Natural killer cell (primary cell): ENCODE measurements at regions not wholly inside any gene's neighbourhood (a gene's known extent, or its start where the extent isn't known, plus 50 kb on each side); places are given as distances from the start of the nearest gene placed in this dataset.

Experiments
- ATAC-seq, 3 donors: fragments of 150-1000 bp in 2 of 3; fragments of 200-7000 bp in 1 of 3; cut with Tn5 transposase; 1 replicate in 1 of 3; 2 replicates in 2 of 3; pipeline ENCODE4 v1.10.0; 2021; ENCODE audit warnings: mild to moderate bottlenecking in 2 of 3, moderate library complexity in 2 of 3
- DNase-seq, 2 donors: peaks; one replicate each; pipeline versions ENCODE4 v3.0.0 to v3.0.0-alpha.2; 2013 to 2021; ENCODE audit warnings: mixed read lengths in 1 of 2
- H3K27ac ChIP-seq: one replicate; pipeline ENCODE4 v1.5.1; 2013; ENCODE audit warnings: mild to moderate bottlenecking, low read length
- H3K27me3 ChIP-seq: one replicate; pipeline ENCODE4 v1.6.1; 2013; ENCODE audit warnings: low read length; ENCODE audit not compliant: control insufficient read depth, insufficient read depth
- H3K36me3 ChIP-seq: one replicate; pipeline ENCODE4 v1.6.1; 2013; ENCODE audit warnings: low read length; ENCODE audit not compliant: control insufficient read depth, insufficient read depth
- H3K4me1 ChIP-seq: one replicate; pipeline ENCODE4 v1.6.1; 2013; ENCODE audit warnings: low read length; ENCODE audit not compliant: control insufficient read depth, insufficient read depth
- H3K4me3 ChIP-seq: one replicate; pipeline ENCODE4 v1.5.1; 2013; ENCODE audit warnings: low read length
- H3K9me3 ChIP-seq: one replicate; pipeline ENCODE4 v1.6.1; 2013; ENCODE audit warnings: low read length; ENCODE audit not compliant: control insufficient read depth, insufficient read depth
- H3K27ac Mint-ChIP-seq, 2 donors: one replicate each; pipeline ENCODE4 v1.8.0; 2022; ENCODE audit warnings: mild to moderate bottlenecking in 2 of 2, mixed read lengths in 2 of 2, moderate library complexity in 1 of 2
- H3K27me3 Mint-ChIP-seq, 2 donors: one replicate each; pipeline ENCODE4 v1.8.0; 2022; ENCODE audit warnings: low read depth in 2 of 2, mixed read lengths in 2 of 2
- H3K36me3 Mint-ChIP-seq: one replicate; pipeline ENCODE4 v1.8.0; 2022; ENCODE audit warnings: mixed read lengths
- H3K4me1 Mint-ChIP-seq, 2 donors: one replicate each; pipeline ENCODE4 v1.8.0; 2022; ENCODE audit warnings: mixed read lengths in 2 of 2
- H3K4me3 Mint-ChIP-seq: one replicate; pipeline ENCODE4 v1.8.0; 2022; ENCODE audit warnings: mild to moderate bottlenecking, moderate library complexity, mixed read lengths
- H3K9me3 Mint-ChIP-seq, 2 donors: one replicate each; pipeline ENCODE4 v1.8.0; 2022; ENCODE audit warnings: mixed read lengths in 2 of 2
- WGBS: methylation state at CpG from one replicate; pipeline ENCODE4 v1.1.7; 2013; ENCODE audit warnings: missing lambda C conversion rate; ENCODE audit not compliant: insufficient coverage; 5-methylcytosine and 5-hydroxymethylcytosine counted together
- intact Hi-C: fragments of 100-400 bp; cut with micrococcal nuclease; formaldehyde crosslinking; loops from one replicate; pipeline ENCODE4 v1.14.2; 2022
- TF ChIP-seq, protein P1 (sequence below): fragments of 200-600 bp; IDR thresholded peaks from one replicate; pipeline ENCODE4 v1.8.0; 2022; ENCODE audit warnings: antibody characterized with exemption

DNA sequence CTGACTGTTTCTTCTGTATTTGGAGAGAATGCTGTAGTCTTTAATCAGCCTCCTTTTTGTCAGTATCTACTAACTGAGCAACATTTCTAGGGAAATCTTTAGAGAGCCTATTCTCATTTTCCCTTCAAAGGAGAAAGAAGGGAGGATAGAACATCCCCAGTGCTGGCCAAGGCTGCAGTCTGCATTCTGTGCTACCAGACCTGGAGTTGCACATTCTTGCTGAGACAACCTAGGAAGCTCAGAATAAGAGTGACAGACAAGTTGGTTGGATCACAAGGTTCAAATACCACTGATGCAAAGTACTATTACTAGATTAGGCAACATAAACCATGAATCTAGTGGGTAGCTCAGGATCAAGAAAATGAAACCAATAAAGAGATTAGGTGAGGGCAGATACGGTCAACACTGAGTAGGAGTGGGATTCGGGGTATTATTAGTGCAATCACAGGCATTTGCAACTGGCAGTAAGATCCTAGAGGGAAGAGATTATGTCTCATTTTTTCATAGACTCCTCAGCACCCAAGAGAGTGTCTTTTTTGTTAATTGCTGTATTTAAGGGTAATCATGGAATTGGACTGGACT lies 213.5 kb upstream of the FAM83B start:
- H3K9me3 Mint-ChIP-seq = peaks cover 3% of the 10 kb centered on the region in 2 donors
- intact Hi-C loops = no loop called here

DNA sequence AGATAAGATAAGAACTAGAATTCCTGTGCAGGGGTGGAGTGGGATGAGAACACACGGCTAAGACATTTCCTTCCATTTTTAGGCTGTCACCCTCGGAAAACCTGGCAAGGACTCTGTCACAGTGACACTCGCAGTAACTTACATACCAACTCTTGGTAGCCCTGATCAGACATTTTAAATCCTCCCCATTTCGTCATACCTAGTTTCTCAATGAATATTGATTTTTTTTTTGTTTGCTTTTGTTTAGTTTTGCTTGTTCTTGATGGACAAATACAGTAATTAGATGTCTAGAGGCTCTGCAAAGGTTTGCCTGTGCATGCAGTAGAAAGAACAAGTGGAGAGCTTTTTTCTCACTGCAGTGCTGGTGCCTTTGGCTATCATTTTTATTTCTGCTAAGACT lies 213.0 kb upstream of the FAM83B start:
- Mint-ChIP-seq H3K9me3 (peaks cover 3 to 4% of the 10 kb centered on the region in 2 donors), H3K4me1 (no peaks in the 10 kb centered on the region), H3K27ac (no peak overlapping the region), H3K27me3 (no peaks in the 10 kb centered on the region), H3K4me3 (no peak overlapping the region), H3K36me3 (no peaks in the 10 kb centered on the region)
- ATAC-seq = no peak
- H3K4me1 ChIP-seq = no peaks in the 10 kb centered on the region
- H3K9me3 ChIP-seq = no peaks in the 10 kb centered on the region
- WGBS = 60% methylated on average over 3 of the region's 4 CpGs
- H3K27ac ChIP-seq = no peak overlapping the region
- TF ChIP-seq, protein P1, sequence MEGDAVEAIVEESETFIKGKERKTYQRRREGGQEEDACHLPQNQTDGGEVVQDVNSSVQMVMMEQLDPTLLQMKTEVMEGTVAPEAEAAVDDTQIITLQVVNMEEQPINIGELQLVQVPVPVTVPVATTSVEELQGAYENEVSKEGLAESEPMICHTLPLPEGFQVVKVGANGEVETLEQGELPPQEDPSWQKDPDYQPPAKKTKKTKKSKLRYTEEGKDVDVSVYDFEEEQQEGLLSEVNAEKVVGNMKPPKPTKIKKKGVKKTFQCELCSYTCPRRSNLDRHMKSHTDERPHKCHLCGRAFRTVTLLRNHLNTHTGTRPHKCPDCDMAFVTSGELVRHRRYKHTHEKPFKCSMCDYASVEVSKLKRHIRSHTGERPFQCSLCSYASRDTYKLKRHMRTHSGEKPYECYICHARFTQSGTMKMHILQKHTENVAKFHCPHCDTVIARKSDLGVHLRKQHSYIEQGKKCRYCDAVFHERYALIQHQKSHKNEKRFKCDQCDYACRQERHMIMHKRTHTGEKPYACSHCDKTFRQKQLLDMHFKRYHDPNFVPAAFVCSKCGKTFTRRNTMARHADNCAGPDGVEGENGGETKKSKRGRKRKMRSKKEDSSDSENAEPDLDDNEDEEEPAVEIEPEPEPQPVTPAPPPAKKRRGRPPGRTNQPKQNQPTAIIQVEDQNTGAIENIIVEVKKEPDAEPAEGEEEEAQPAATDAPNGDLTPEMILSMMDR = no peak
- H3K27me3 ChIP-seq = no peaks in the 10 kb centered on the region
- no peak for DNase-seq
- no peaks in the 10 kb centered on the region for H3K36me3 ChIP-seq
- intact Hi-C loops = no loop called here
- H3K4me3 ChIP-seq = no peak overlapping the region

More for the DNA sequence above, 213.5 kb upstream of the FAM83B start:
- H3K36me3 Mint-ChIP-seq = no peaks in the 10 kb centered on the region
- no peak overlapping the region for H3K27ac Mint-ChIP-seq
- H3K4me1 Mint-ChIP-seq = no peaks in the 10 kb centered on the region
- no peaks in the 10 kb centered on the region for H3K27me3 Mint-ChIP-seq
- H3K36me3 ChIP-seq = no peaks in the 10 kb centered on the region
- no peaks in the 10 kb centered on the region for H3K4me1 ChIP-seq
- DNase-seq (no peak), ATAC-seq (no peak)
- no peak overlapping the region for H3K4me3 Mint-ChIP-seq
- no peaks in the 10 kb centered on the region for H3K9me3 ChIP-seq
- TF ChIP-seq, protein P1 = no peak
- 91% methylated on average over 2 of the region's 2 CpGs for WGBS
- no peak overlapping the region for H3K4me3 ChIP-seq
- H3K27me3 ChIP-seq = no peaks in the 10 kb centered on the region
- H3K27ac ChIP-seq = no peak overlapping the region

DNA sequence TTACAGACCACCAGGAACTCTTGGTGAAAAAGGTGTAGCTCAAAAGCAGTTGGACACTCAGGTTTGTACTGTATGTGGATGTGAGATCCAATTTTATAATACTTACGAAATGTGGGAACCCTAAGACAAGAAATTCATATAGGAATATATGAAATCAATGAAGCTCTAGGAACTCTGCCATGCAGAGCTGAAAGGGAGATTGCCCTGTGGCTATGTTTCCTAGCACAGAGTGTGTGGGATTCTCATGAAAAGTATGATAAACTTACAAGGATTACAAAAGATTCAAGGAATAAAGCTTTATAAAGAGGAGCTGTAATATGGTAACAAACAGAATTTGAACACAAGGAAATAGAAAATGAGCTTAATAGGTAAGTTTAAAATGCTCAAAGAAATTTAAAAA lies 205.7 kb upstream of the FAM83B start:
- Histone ChIP-seq H3K9me3 (no peaks in the 10 kb centered on the region), H3K27ac (no peak overlapping the region), H3K36me3 (no peaks in the 10 kb centered on the region), H3K4me1 (no peaks in the 10 kb centered on the region), H3K27me3 (no peaks in the 10 kb centered on the region), H3K4me3 (no peak overlapping the region)
- intact Hi-C loops = no loop called here
- H3K9me3 Mint-ChIP-seq = peaks cover 0 to 3% of the 10 kb centered on the region in 2 donors
- TF ChIP-seq, protein P1 = no peak
- ATAC-seq (no peak), DNase-seq (no peak)
- no peak overlapping the region for H3K27ac Mint-ChIP-seq
- no peaks in the 10 kb centered on the region for H3K4me1 Mint-ChIP-seq
- no peaks in the 10 kb centered on the region for H3K36me3 Mint-ChIP-seq
- H3K27me3 Mint-ChIP-seq = no peaks in the 10 kb centered on the region
- H3K4me3 Mint-ChIP-seq = no peak overlapping the region
- 80% methylated on average over 1 of the region's 1 CpG for WGBS
